Left lung (tissue), 4 donors: ENCODE measurements at regions not wholly inside any gene's neighbourhood (a gene's known extent, or its start where the extent isn't known, plus 50 kb on each side); places are given as distances from the start of the nearest gene placed in this dataset.

Source experiments
- ATAC-seq: fragments of 200-7000 bp; cut with Tn5 transposase; one replicate; pipeline ENCODE4 v1.9.1; 2020; ENCODE audit warnings: moderate library complexity
- DNase-seq, 4 donors: peaks; one replicate each; pipeline ENCODE4 v3.0.0-alpha.2; 2013 to 2020
- H3K27ac ChIP-seq, 2 donors: fragments of 200-600 bp; sonication (generic) in 1 of 2; one replicate each; pipeline versions ENCODE4 v1.5.0 to v1.8.0; 2020 to 2021
- H3K27me3 ChIP-seq, 2 donors: fragments of 200-600 bp; sonication (generic) in 1 of 2; one replicate each; pipeline versions ENCODE4 v1.5.0 to v1.8.0; 2020 to 2021
- H3K36me3 ChIP-seq, 2 donors: fragments of 200-600 bp; sonication (generic) in 1 of 2; one replicate each; pipeline versions ENCODE4 v1.5.0 to v1.8.0; 2020 to 2021
- H3K4me1 ChIP-seq, 2 donors: fragments of 200-600 bp; one replicate each; pipeline ENCODE4 v1.8.0; 2021
- H3K4me3 ChIP-seq, 2 donors: fragments of 200-600 bp; sonication (generic) in 1 of 2; one replicate each; pipeline versions ENCODE4 v1.5.0 to v1.8.0; 2020 to 2021; ENCODE audit warnings: mild to moderate bottlenecking in 1 of 2
- H3K9me3 ChIP-seq, 2 donors: fragments of 200-600 bp; sonication (generic) in 1 of 2; one replicate each; pipeline versions ENCODE4 v1.5.0 to v1.8.0; 2020 to 2021
- CTCF ChIP-seq, 2 donors: fragments of 200-600 bp; sonication (generic) in 1 of 2; IDR thresholded peaks; one replicate each; pipeline versions ENCODE4 v1.5.0 to v1.8.0; 2021; ENCODE audit warnings: antibody characterized with exemption in 2 of 2
- intact Hi-C, 2 donors: fragments of 100-400 bp; cut with DNase I; formaldehyde crosslinking; loops; one replicate each; pipeline versions ENCODE4 v1.11.2 to v1.14.2; 2022
- donor health status: DM: no; HTN: yes; CAD: no.
- donor health status: DM: no; HTN: no; CAD: no.

DNA sequence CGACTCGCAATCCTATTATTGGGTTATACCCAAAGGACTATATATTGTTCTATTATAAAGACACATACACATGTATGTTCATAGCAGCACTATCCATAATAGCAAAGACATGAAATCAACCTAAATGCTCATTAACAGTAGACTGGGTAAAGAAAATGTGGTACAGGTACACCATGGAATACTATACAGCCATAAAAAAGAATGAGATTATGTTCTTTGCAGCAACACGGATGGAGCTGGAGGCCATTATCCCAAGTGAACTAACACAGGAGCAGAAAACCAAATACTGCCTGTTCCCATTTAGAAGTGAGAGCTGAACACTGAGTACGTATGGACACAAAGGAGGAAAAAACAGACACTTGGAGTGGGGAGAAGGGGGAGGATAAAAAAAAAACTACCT, 536.8 kb upstream of the DPP6 start:
- H3K4me1 ChIP-seq: no peaks in the 10 kb centered on the region
- no peaks in the 10 kb centered on the region for H3K36me3 ChIP-seq
- no peak overlapping the region for H3K27ac ChIP-seq
- TF ChIP-seq CTCF (IDR thresholded peaks at IDR 0.05): no peak
- peaks cover 0 to 29% of the 10 kb centered on the region in 2 donors for H3K9me3 ChIP-seq
- H3K27me3 ChIP-seq: no peaks in the 10 kb centered on the region
- intact Hi-C loops: no loop called here
- no peak for DNase-seq
- H3K4me3 ChIP-seq: no peak overlapping the region
- no peak for ATAC-seq

GRCh38 chr7:153518201-153518984, 533.8 kb upstream of the DPP6 start:
- no peaks in the 10 kb centered on the region for H3K27me3 ChIP-seq
- DNase-seq: no peak
- H3K4me1 ChIP-seq: no peaks in the 10 kb centered on the region
- H3K36me3 ChIP-seq: no peaks in the 10 kb centered on the region
- ATAC-seq: no peak
- intact Hi-C loops: no loop called here
- H3K4me3 ChIP-seq: no peak overlapping the region
- no peak overlapping the region for H3K27ac ChIP-seq
- no peak for TF ChIP-seq CTCF (IDR thresholded peaks at IDR 0.05)
- H3K9me3 ChIP-seq: peaks cover 0 to 29% of the 10 kb centered on the region in 2 donors

- Histone ChIP-seq H3K9me3 (peaks cover 0 to 20% of the 10 kb centered on the region in 2 donors), H3K4me3 (no peak overlapping the region), H3K27me3 (no peaks in the 10 kb centered on the region), H3K36me3 (no peaks in the 10 kb centered on the region), H3K4me1 (no peaks in the 10 kb centered on the region), H3K27ac (no peak overlapping the region)
- intact Hi-C loops: no loop called here
- DNase-seq (no peak), ATAC-seq (no peak)
- TF ChIP-seq CTCF (IDR thresholded peaks at IDR 0.05): no peak
Measured at GRCh38 chr7:153521370-153521769, 530.8 kb upstream of the DPP6 start.

DNA sequence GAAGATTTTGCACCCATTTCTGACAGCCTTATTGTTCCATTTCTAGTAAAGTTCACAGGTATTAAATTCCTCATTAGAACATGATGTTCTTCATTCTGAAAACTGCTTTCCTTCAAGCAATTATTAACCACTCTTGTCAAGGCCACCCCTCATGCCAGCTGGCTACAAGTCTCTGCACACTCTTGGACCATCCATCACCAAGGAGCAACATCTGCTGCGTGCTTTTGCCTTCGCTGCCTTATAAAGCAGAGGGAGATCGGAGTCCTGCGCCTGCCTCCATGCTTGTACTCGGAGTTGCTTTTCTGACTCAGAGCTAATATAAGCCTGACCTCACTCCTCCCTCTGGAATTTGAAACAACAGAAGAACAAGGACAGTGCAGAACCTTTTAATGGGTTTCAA, 529.9 kb upstream of the DPP6 start:
- Histone ChIP-seq H3K4me3 (no peak overlapping the region), H3K36me3 (no peaks in the 10 kb centered on the region), H3K27ac (no peak overlapping the region), H3K9me3 (peaks cover 0 to 17% of the 10 kb centered on the region in 2 donors), H3K27me3 (no peaks in the 10 kb centered on the region), H3K4me1 (no peaks in the 10 kb centered on the region)
- intact Hi-C loops: no loop called here
- no peak for ATAC-seq
- no peak for DNase-seq
- TF ChIP-seq CTCF (IDR thresholded peaks at IDR 0.05): no peak

DNA sequence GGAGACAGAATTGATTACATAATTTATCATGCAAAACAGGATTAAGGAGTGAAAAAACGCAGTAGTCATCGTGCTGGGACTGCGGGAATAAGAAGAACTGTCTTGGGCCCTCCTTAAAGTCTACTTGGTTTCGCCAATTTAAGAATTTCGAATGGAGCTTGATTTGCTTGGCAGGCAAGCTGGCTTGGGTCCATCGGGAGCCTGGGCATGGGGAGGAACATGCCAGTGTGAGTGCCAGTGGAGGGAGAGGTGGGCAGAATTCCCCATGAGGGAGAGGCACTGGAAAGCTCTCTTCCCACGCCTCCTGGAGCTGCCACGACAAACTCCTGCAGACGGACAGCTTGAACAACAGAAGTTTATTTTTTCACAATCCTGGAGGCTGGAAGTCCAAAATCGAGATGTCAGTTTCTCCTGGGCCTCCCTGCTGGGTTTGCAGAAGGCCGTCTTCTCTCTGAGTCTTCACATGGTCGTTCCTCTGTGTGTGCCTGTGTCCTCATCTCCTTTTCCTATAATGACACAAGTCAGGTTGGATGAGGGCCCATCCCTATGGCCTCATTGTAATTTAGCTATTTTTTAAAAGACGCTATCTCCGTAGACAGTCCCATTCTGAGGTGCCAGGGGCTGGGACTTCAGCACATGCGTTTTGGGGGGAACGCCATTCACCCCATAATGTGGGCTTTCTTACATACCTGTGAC, 528.7 kb upstream of the DPP6 start:
- intact Hi-C loops: no loop called here
- ATAC-seq (no peak), DNase-seq (no peak)
- no peak for TF ChIP-seq CTCF (IDR thresholded peaks at IDR 0.05)
- H3K27ac ChIP-seq: no peak overlapping the region
- H3K27me3 ChIP-seq: no peaks in the 10 kb centered on the region
- no peaks in the 10 kb centered on the region for H3K36me3 ChIP-seq
- H3K9me3 ChIP-seq: peaks cover 0 to 12% of the 10 kb centered on the region in 2 donors
- H3K4me1 ChIP-seq: no peaks in the 10 kb centered on the region
- no peak overlapping the region for H3K4me3 ChIP-seq
